H1 (cell line): ENCODE measurements at regions not wholly inside any gene's neighbourhood (a gene's known extent, or its start where the extent isn't known, plus 50 kb on each side); places are given as distances from the start of the nearest gene placed in this dataset.

Experiments used
- CTCF ChIA-PET: fragments of 300-600 bp; sonication (Branson Sonifier 250); formaldehyde crosslinking; loops from one replicate; lab custom pipeline; 2021; ENCODE audit not compliant: partially characterized antibody; lab: Charles Lee
- POLR2A ChIA-PET: fragments of 300-600 bp; sonication (Branson Sonifier 250); formaldehyde crosslinking; loops from one replicate; lab custom pipeline; 2021; ENCODE audit warnings: inconsistent platforms; ENCODE audit not compliant: partially characterized antibody; lab: Charles Lee
- DNase-seq, 2 experiments: peaks; one replicate each; pipeline versions ENCODE4 v3.0.0 to v3.0.0-alpha.2; 2010 to 2022; ENCODE audit warnings: low spot score in 2 of 2, low read depth in 1 of 2, mixed read lengths in 1 of 2
- FAIRE-seq: peaks from 2 replicates; lab custom pipeline; 2011; peaks lifted over from hg19 to GRCh38; lab: Jason Lieb, UNC
- H2AFZ ChIP-seq: 2 replicates; pipeline ENCODE4 v1.8.1; 2012; ENCODE audit warnings: low read length, inconsistent platforms
- H2AK5ac ChIP-seq: 2 replicates; pipeline ENCODE4 v1.6.1; 2013; ENCODE audit warnings: low read depth, low read length
- H2BK120ac ChIP-seq: replicated peaks from 2 replicates; pipeline ENCODE3; 2013; ENCODE audit warnings: low read depth, low read length, inconsistent platforms
- H2BK12ac ChIP-seq: 2 replicates; pipeline ENCODE4 v1.6.1; 2013; ENCODE audit warnings: low read depth, low read length
- H2BK15ac ChIP-seq: 2 replicates; pipeline ENCODE4 v1.6.1; 2013; ENCODE audit warnings: low read length
- H2BK20ac ChIP-seq: 2 replicates; pipeline ENCODE4 v1.6.1; 2013; ENCODE audit warnings: low read length
- H2BK5ac ChIP-seq: 2 replicates; pipeline ENCODE4 v1.6.1; 2013; ENCODE audit warnings: low read depth, low read length
- H3K14ac ChIP-seq: 2 replicates; pipeline ENCODE4 v1.6.1; 2013; ENCODE audit warnings: inconsistent platforms; ENCODE audit not compliant: insufficient read length
- H3K18ac ChIP-seq: 2 replicates; pipeline ENCODE4 v1.6.1; 2013; ENCODE audit warnings: low read length; ENCODE audit errors: extremely low read depth
- H3K23ac ChIP-seq: 2 replicates; pipeline ENCODE4 v1.6.1; 2013; ENCODE audit warnings: inconsistent platforms; ENCODE audit not compliant: insufficient read length
- H3K23me2 ChIP-seq: 2 replicates; pipeline ENCODE4 v1.6.1; 2013; ENCODE audit warnings: low read depth, low read length
- H3K27ac ChIP-seq: 2 replicates; pipeline ENCODE4 v1.6.1; 2011; ENCODE audit warnings: low read depth, low read length, inconsistent platforms
- H3K27me3 ChIP-seq, 4 experiments: replicated peaks in 1 of 4; 1 replicate in 1 of 4; 2 replicates in 3 of 4; pipeline versions ENCODE4 v1.6.1 to v1.8.1; 2011 to 2013; ENCODE audit warnings: low read length in 3 of 4, mild to moderate bottlenecking in 3 of 4, inconsistent platforms in 2 of 4, mixed read lengths in 2 of 4, moderate library complexity in 1 of 4; ENCODE audit not compliant: control insufficient read depth in 3 of 4, insufficient read depth in 3 of 4; ENCODE audit errors: extremely low read depth in 1 of 4
- H3K36me3 ChIP-seq, 4 experiments: 2 replicates each; pipeline versions ENCODE4 v1.6.1 to v1.8.1; 2011 to 2013; ENCODE audit warnings: mild to moderate bottlenecking in 4 of 4, low read length in 3 of 4, moderate library complexity in 2 of 4, control low read depth in 1 of 4, inconsistent platforms in 1 of 4; ENCODE audit not compliant: insufficient read depth in 4 of 4, control insufficient read depth in 2 of 4
- H3K4ac ChIP-seq: replicated peaks from 2 replicates; pipeline ENCODE3; 2013; ENCODE audit warnings: low read length, low read depth, mixed read lengths, inconsistent platforms; ENCODE audit not compliant: insufficient read length
- H3K4me1 ChIP-seq, 4 experiments: replicated peaks in 1 of 4; 1 replicate in 1 of 4; 2 replicates in 3 of 4; pipeline versions ENCODE4 v1.6.1 to v1.8.1; 2011 to 2013; ENCODE audit warnings: low read length in 3 of 4, inconsistent platforms in 2 of 4, mixed read lengths in 1 of 4; ENCODE audit not compliant: insufficient read depth in 4 of 4, control insufficient read depth in 3 of 4
- H3K4me2 ChIP-seq, 2 experiments: 2 replicates each; pipeline versions ENCODE4 v1.6.1 to v1.8.1; 2011 to 2013; ENCODE audit warnings: low read depth in 2 of 2, low read length in 2 of 2, control low read depth in 1 of 2, inconsistent platforms in 1 of 2, mild to moderate bottlenecking in 1 of 2; ENCODE audit not compliant: insufficient read depth in 1 of 2
- H3K4me3 ChIP-seq, 4 experiments: fragments of 200-600, 300-600 bp in 1 of 4; sonication (generic), shearing (Covaris generic), sonication (Bioruptor Twin) in 1 of 4; 2 replicates each; pipeline versions ENCODE4 v1.5.1 to v1.8.1; 2011 to 2016; ENCODE audit warnings: low read length in 4 of 4, low read depth in 3 of 4, control low read depth in 2 of 4, inconsistent platforms in 2 of 4, mild to moderate bottlenecking in 2 of 4, mixed read lengths in 1 of 4, moderate library complexity in 1 of 4; ENCODE audit not compliant: insufficient read depth in 2 of 4; ENCODE audit errors: extremely low read depth in 1 of 4
- H3K56ac ChIP-seq: replicated peaks from 2 replicates; pipeline ENCODE3; 2013; ENCODE audit warnings: low read depth, mild to moderate bottlenecking, mixed read lengths, low read length, inconsistent platforms; ENCODE audit not compliant: insufficient read length
- H3K79me1 ChIP-seq: 2 replicates; pipeline ENCODE4 v1.6.1; 2013; ENCODE audit warnings: low read depth, low read length, control low read depth
- H3K79me2 ChIP-seq, 2 experiments: 2 replicates each; pipeline versions ENCODE4 v1.6.1 to v1.8.1; 2012 to 2013; ENCODE audit warnings: low read length in 2 of 2, mild to moderate bottlenecking in 2 of 2, inconsistent platforms in 1 of 2; ENCODE audit not compliant: insufficient read depth in 2 of 2, control insufficient read depth in 1 of 2
- H3K9ac ChIP-seq, 4 experiments: replicated peaks in 1 of 4; 1 replicate in 1 of 4; 2 replicates in 3 of 4; pipeline versions ENCODE4 v1.6.1 to v1.8.1; 2011 to 2013; ENCODE audit warnings: low read depth in 3 of 4, low read length in 3 of 4, control low read depth in 2 of 4, mild to moderate bottlenecking in 2 of 4, moderate library complexity in 2 of 4, inconsistent platforms in 1 of 4; ENCODE audit errors: extremely low read depth in 1 of 4
- H3K9me3 ChIP-seq, 2 experiments: 2 replicates each; pipeline versions ENCODE4 v1.6.1 to v1.8.1; 2012 to 2013; ENCODE audit warnings: mild to moderate bottlenecking in 2 of 2, moderate library complexity in 2 of 2, control low read depth in 1 of 2, inconsistent platforms in 1 of 2, low read depth in 1 of 2, low read length in 1 of 2, mixed read lengths in 1 of 2; ENCODE audit not compliant: insufficient read depth in 2 of 2
- H4K20me1 ChIP-seq, 2 experiments: replicated peaks in 1 of 2; 2 replicates each; pipeline versions ENCODE3 to v1.8.1; 2011 to 2013; ENCODE audit warnings: inconsistent platforms in 2 of 2, low read length in 2 of 2, mild to moderate bottlenecking in 1 of 2; ENCODE audit not compliant: insufficient read depth in 2 of 2, control insufficient read depth in 1 of 2
- H4K5ac ChIP-seq: 2 replicates; pipeline ENCODE4 v1.6.1; 2013; ENCODE audit warnings: low read length, low read depth, mixed read lengths, inconsistent platforms; ENCODE audit not compliant: insufficient read length
- H4K8ac ChIP-seq: 2 replicates; pipeline ENCODE4 v1.8.0; 2013; ENCODE audit warnings: mild to moderate bottlenecking, moderate library complexity, low read length, inconsistent platforms; ENCODE audit not compliant: insufficient read depth; ENCODE audit errors: extremely low read depth
- H4K91ac ChIP-seq: replicated peaks from 2 replicates; pipeline ENCODE3; 2013; ENCODE audit warnings: low read length, mixed read lengths, inconsistent platforms; ENCODE audit not compliant: insufficient read length
- CEBPB ChIP-seq: IDR thresholded peaks from 2 replicates; pipeline ENCODE4 v1.6.1; 2012; ENCODE audit warnings: low read depth, low read length
- E2F6 ChIP-seq: IDR thresholded peaks from 2 replicates; pipeline ENCODE4 v1.6.1; 2012; ENCODE audit warnings: inconsistent platforms
- HDAC6 ChIP-seq: IDR thresholded peaks from one replicate; pipeline ENCODE4 v1.7.1; 2012; ENCODE audit warnings: low read depth, mild to moderate bottlenecking, inconsistent platforms, low read length, moderate library complexity
- KDM4A ChIP-seq: IDR thresholded peaks from one replicate; pipeline ENCODE4 v1.7.1; 2012; ENCODE audit warnings: low read depth, mild to moderate bottlenecking, moderate library complexity, low read length, inconsistent platforms; ENCODE audit not compliant: severe bottlenecking
- NRF1 ChIP-seq: IDR thresholded peaks from 2 replicates; pipeline ENCODE4 v1.6.1; 2011; ENCODE audit warnings: mild to moderate bottlenecking, low read depth, low read length, improper control_type of control experiment
- RAD21 ChIP-seq, 2 experiments: IDR thresholded peaks in 1 of 2; conservative IDR thresholded peaks in 1 of 2; 2 replicates each; pipeline ENCODE4 v1.6.1; 2011; ENCODE audit warnings: low read depth in 2 of 2, low read length in 2 of 2, improper control_type of control experiment in 1 of 2, inconsistent platforms in 1 of 2, mild to moderate bottlenecking in 1 of 2, moderate library complexity in 1 of 2
- ZNF274 ChIP-seq: IDR thresholded peaks from 2 replicates; pipeline ENCODE4 v1.7.0; 2012; ENCODE audit warnings: low read length, borderline replicate concordance; ENCODE audit errors: extremely low read depth
- WGBS, 2 experiments: shearing (Covaris generic) in 1 of 2; methylation state at CpG; one replicate each; pipeline versions ENCODE4 v1.1.6 to v1.1.7; 2013 to 2015; ENCODE audit warnings: low lambda C conversion rate in 2 of 2, mixed read lengths in 2 of 2, inconsistent platforms in 1 of 2, low coverage in 1 of 2, missing lambda C conversion rate in 1 of 2; ENCODE audit not compliant: insufficient replicate concordance in 2 of 2, insufficient coverage in 1 of 2, insufficient read length in 1 of 2; ENCODE audit errors: extremely low coverage in 1 of 2, missing lambda C conversion rate in 1 of 2; 5-methylcytosine and 5-hydroxymethylcytosine counted together

- H3K9ac ChIP-seq, result no peak overlapping the region
- H4K91ac ChIP-seq, result no peak overlapping the region
- H2AFZ ChIP-seq, result no peak overlapping the region
- H4K5ac ChIP-seq, result no peak overlapping the region
- no peak overlapping the region for H2BK15ac ChIP-seq
- no peak overlapping the region for H2BK20ac ChIP-seq
- no peak overlapping the region for H2AK5ac ChIP-seq
- no peak overlapping the region for H3K56ac ChIP-seq
- H3K4me1 ChIP-seq, result no peaks in the 10 kb centered on the region
- no peak for FAIRE-seq
- no peaks in the 10 kb centered on the region for H3K23me2 ChIP-seq
- no peak overlapping the region for H3K14ac ChIP-seq
- TF ChIP-seq NRF1 (no peak), RAD21 (IDR thresholded peaks at IDR 0.05 in 1 of 2, conservative IDR thresholded peaks at IDR 0.05 in 1 of 2; ENCODE audit: low read depth in 2 of 2, low read length in 2 of 2) (no peak), CEBPB (no peak), KDM4A (no peak), HDAC6 (no peak), E2F6 (no peak), ZNF274 (no peak)
- TF ChIP-seq, all 59 proteins: peak for 0
- POLR2A ChIA-PET, result no interaction called here
- Histone ChIP-seq H3K27ac (no peak overlapping the region), H3K23ac (no peak overlapping the region), H2BK12ac (no peak overlapping the region), H3K4me2 (no peak overlapping the region), H4K20me1 (no peaks in the 10 kb centered on the region), H3K4me3 (no peak overlapping the region), H2BK120ac (no peak overlapping the region), H3K18ac (no peak overlapping the region), H3K27me3 (no peaks in the 10 kb centered on the region), H3K9me3 (peaks cover 11 to 16% of the 10 kb centered on the region in 2 experiments; a peak in 3 of 4 replicates), H2BK5ac (no peak overlapping the region), H3K79me1 (no peaks in the 10 kb centered on the region), H3K4ac (no peak overlapping the region), H4K8ac (no peak overlapping the region), H3K79me2 (no peaks in the 10 kb centered on the region), H3K36me3 (no peaks in the 10 kb centered on the region)
- CTCF ChIA-PET, result no interaction called here
- 100% methylated on average over 3 of the region's 3 CpGs; no CpG with 5 or more reads in 1 of the 2 experiments for WGBS, 2 experiments
- DNase-seq, result no peak
These were observed 803.9 kb downstream of the C4orf33 start for GRCh38 chr4:129899849-129900248.
